Activated CD4-positive, alpha-beta T cell treated with anti-CD3 and anti-CD28 coated beads, Interleukin-2, Interleukin-4, amounts not matched to agents 100 ng/mL and 50 ng/mL, durations not matched to agents 16 hours and 8 hours (primary cell): ENCODE measurements at regions not wholly inside any gene's neighbourhood (a gene's known extent, or its start where the extent isn't known, plus 50 kb on each side); places are given as distances from the start of the nearest gene placed in this dataset.
"Not testable (repeated sequence)": the region's sequence is repeated elsewhere in the genome, so short reads cannot be mapped to it uniquely, and the experiment has no call there.

Source experiments
- DNase-seq: peaks from one replicate; pipeline ENCODE4 v3.0.0-alpha.2; 2020; ENCODE audit warnings: low spot score

GRCh38 chr11:81420668-81421250, 1312.9 kb downstream of the FAM181B start:
- no peak for DNase-seq

- DNase-seq, result no peak
Observed at GRCh38 chr11:81397316-81397715, 1336.3 kb downstream of the FAM181B start.

- DNase-seq, result no peak
Observed at GRCh38 chr11:81394311-81394710, 1339.4 kb downstream of the FAM181B start.

GRCh38 chr11:81388326-81388725, 1345.3 kb downstream of the FAM181B start:
- no peak for DNase-seq

- no peak for DNase-seq
Observed at GRCh38 chr11:81380395-81380794, 1353.3 kb downstream of the FAM181B start.

- no peak for DNase-seq
Observed at GRCh38 chr11:81377418-81377817, 1356.2 kb downstream of the FAM181B start.

- no peak for DNase-seq
Observed at GRCh38 chr11:81373986-81374385, 1359.7 kb downstream of the FAM181B start.

GRCh38 chr11:81368192-81368591, 1365.5 kb downstream of the FAM181B start:
- DNase-seq, result no peak

GRCh38 chr11:81365496-81365895, 1368.2 kb downstream of the FAM181B start:
- DNase-seq, result no peak

GRCh38 chr11:81359476-81359875, 1374.2 kb downstream of the FAM181B start:
- DNase-seq, result no peak

- no peak for DNase-seq
Observed at GRCh38 chr11:81345609-81346008, 1388.1 kb downstream of the FAM181B start.

GRCh38 chr11:81342966-81343365, 1390.7 kb downstream of the FAM181B start:
- DNase-seq, result no peak

- no peak for DNase-seq
Observed at GRCh38 chr11:81340225-81340624, 1393.4 kb downstream of the FAM181B start.

- no peak for DNase-seq
Observed at GRCh38 chr11:81339521-81339920, 1394.1 kb downstream of the FAM181B start.

- no peak for DNase-seq
Observed at GRCh38 chr11:81337756-81338155, 1395.9 kb downstream of the FAM181B start.

- no peak for DNase-seq
Observed at GRCh38 chr11:81332276-81332675, 1401.4 kb downstream of the FAM181B start.

GRCh38 chr11:81331611-81332235, 1401.9 kb downstream of the FAM181B start:
- DNase-seq, result no peak

- no peak for DNase-seq
Observed at GRCh38 chr11:81331088-81331487, 1402.6 kb downstream of the FAM181B start.

- no peak for DNase-seq
Observed at GRCh38 chr11:81303038-81303664, 1430.5 kb downstream of the FAM181B start.

- no peak for DNase-seq
Observed at GRCh38 chr11:81301166-81301830, 1432.4 kb downstream of the FAM181B start.

GRCh38 chr11:81286959-81287358, 1446.7 kb downstream of the FAM181B start:
- no peak for DNase-seq

- no peak for DNase-seq
Observed at GRCh38 chr11:81286550-81286949, 1447.1 kb downstream of the FAM181B start.

GRCh38 chr11:81280228-81280627, 1453.4 kb downstream of the FAM181B start:
- not testable (repeated sequence) for DNase-seq
